Thoracic aorta (tissue), 2 donors: ENCODE measurements at regions not wholly inside any gene's neighbourhood (a gene's known extent, or its start where the extent isn't known, plus 50 kb on each side); places are given as distances from the start of the nearest gene placed in this dataset.

Source experiments
- ATAC-seq: fragments of 150-250 bp; one replicate; pipeline ENCODE4 v1.8.0; 2017; ENCODE audit warnings: low read depth; ENCODE audit not compliant: insufficient number of reproducible peaks, low FRiP score
- DNase-seq: peaks from one replicate; pipeline ENCODE4 v3.0.0-alpha.2; 2020; ENCODE audit warnings: low spot score
- H3K27ac ChIP-seq, 2 donors: fragments of 200-600 bp; sonication (generic); 1 replicate in 1 of 2; 2 replicates in 1 of 2; pipeline ENCODE4 v1.5.1; 2016; ENCODE audit warnings: mild to moderate bottlenecking in 2 of 2, moderate library complexity in 2 of 2
- H3K27me3 ChIP-seq: fragments of 200-600 bp; sonication (generic); replicated peaks from 2 replicates; pipeline ENCODE4 v1.6.0; 2016; ENCODE audit warnings: mild to moderate bottlenecking; ENCODE audit not compliant: insufficient read depth
- H3K36me3 ChIP-seq: fragments of 200-600 bp; sonication (generic); one replicate; pipeline ENCODE4 v1.5.1; 2016
- H3K4me1 ChIP-seq, 2 donors: fragments of 200-600 bp; sonication (generic); 1 replicate in 1 of 2; 2 replicates in 1 of 2; pipeline versions ENCODE4 v1.5.1 to v1.6.0; 2016; ENCODE audit warnings: low read depth in 2 of 2, mild to moderate bottlenecking in 1 of 2; ENCODE audit not compliant: control insufficient read depth in 1 of 2
- H3K4me3 ChIP-seq: fragments of 200-600 bp; sonication (generic); 2 replicates; pipeline ENCODE4 v1.5.1; 2016; ENCODE audit warnings: mild to moderate bottlenecking
- H3K9me3 ChIP-seq: fragments of 200-600 bp; sonication (generic); 2 replicates; pipeline ENCODE4 v1.5.1; 2016
- CTCF ChIP-seq: fragments of 200-600 bp; sonication (generic); IDR thresholded peaks from one replicate; pipeline ENCODE4 v1.5.1; 2019; ENCODE audit warnings: antibody characterized with exemption

GRCh38 chr18:42636309-42636708 is 479.2 kb downstream of the RIT2 start:
- H3K27me3 ChIP-seq: no peaks in the 10 kb centered on the region
- ATAC-seq (no peak), DNase-seq (no peak)
- no peak overlapping the region for H3K4me3 ChIP-seq
- no peak for TF ChIP-seq CTCF
- H3K36me3 ChIP-seq: no peaks in the 10 kb centered on the region
- H3K9me3 ChIP-seq: no peaks in the 10 kb centered on the region
- H3K27ac ChIP-seq: no peak overlapping the region
- H3K4me1 ChIP-seq: no peaks in the 10 kb centered on the region

GRCh38 chr18:42640160-42640559 is 475.3 kb downstream of the RIT2 start:
- no peaks in the 10 kb centered on the region for H3K4me1 ChIP-seq
- TF ChIP-seq CTCF: no peak
- no peak for ATAC-seq

DNA sequence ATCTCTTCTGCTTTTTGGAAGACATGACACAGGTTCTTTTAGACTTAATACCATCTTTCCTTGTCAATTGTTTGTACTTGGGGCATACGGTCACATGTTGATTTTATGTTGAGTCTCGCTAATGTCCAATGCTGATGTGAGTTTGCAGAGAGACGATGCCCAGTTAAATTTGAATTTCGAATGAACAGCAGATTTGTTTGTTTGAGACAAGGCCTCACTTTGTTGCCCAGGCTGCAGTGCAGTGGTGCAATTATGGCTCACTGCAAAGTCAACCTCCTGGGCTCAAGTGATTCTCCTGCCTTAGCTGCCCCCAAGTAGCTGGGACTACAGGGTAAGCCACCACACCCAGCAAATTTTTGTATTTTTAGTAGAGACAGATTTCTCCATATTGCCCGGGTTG is 473.5 kb downstream of the RIT2 start:
- no peaks in the 10 kb centered on the region for H3K36me3 ChIP-seq
- ATAC-seq: no peak
- TF ChIP-seq CTCF: no peak

More at GRCh38 chr18:42640160-42640559, 475.3 kb downstream of the RIT2 start:
- H3K9me3 ChIP-seq: no peaks in the 10 kb centered on the region
- no peaks in the 10 kb centered on the region for H3K27me3 ChIP-seq
- H3K27ac ChIP-seq: no peak overlapping the region
- no peak for DNase-seq
- no peaks in the 10 kb centered on the region for H3K36me3 ChIP-seq
- H3K4me3 ChIP-seq: no peak overlapping the region

DNA sequence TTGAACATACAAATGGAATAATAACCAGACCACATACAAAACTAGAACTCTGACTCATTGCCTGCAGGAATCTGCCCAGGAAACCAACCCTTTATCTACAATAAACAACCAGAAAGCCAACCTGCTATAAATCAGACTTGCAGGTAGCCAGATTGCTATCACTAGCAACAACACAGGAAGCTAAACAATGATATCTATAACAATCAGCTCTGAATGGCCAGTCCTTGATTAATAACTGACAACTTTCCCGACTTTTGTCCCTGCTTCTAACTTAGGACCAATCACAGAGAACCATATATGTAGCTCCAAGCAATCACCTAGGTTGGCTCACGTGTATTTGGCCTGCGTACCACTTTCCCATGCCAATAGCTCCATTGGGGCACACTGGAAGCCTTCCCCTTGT is 470.8 kb downstream of the RIT2 start:
- no peak overlapping the region for H3K4me3 ChIP-seq

More for the DNA sequence above, 473.5 kb downstream of the RIT2 start:
- Histone ChIP-seq H3K27ac (no peak overlapping the region), H3K4me1 (no peaks in the 10 kb centered on the region), H3K4me3 (no peak overlapping the region), H3K9me3 (no peaks in the 10 kb centered on the region), H3K27me3 (no peaks in the 10 kb centered on the region)
- no peak for DNase-seq

GRCh38 chr18:42649331-42650035 is 466.0 kb downstream of the RIT2 start:
- TF ChIP-seq CTCF: no peak
- ATAC-seq (no peak), DNase-seq (no peak)

More for the DNA sequence above, 470.8 kb downstream of the RIT2 start:
- no peak for TF ChIP-seq CTCF
- Histone ChIP-seq H3K27me3 (no peaks in the 10 kb centered on the region), H3K27ac (no peak overlapping the region), H3K36me3 (no peaks in the 10 kb centered on the region), H3K4me1 (no peaks in the 10 kb centered on the region), H3K9me3 (no peaks in the 10 kb centered on the region)
- no peak for DNase-seq
- ATAC-seq: no peak

More at GRCh38 chr18:42649331-42650035, 466.0 kb downstream of the RIT2 start:
- Histone ChIP-seq H3K36me3 (no peaks in the 10 kb centered on the region), H3K27ac (no peak overlapping the region), H3K4me1 (no peaks in the 10 kb centered on the region), H3K4me3 (no peak overlapping the region), H3K9me3 (no peaks in the 10 kb centered on the region), H3K27me3 (no peaks in the 10 kb centered on the region)
